WTC11 (cell line): ENCODE measurements at regions not wholly inside any gene's neighbourhood (a gene's known extent, or its start where the extent isn't known, plus 50 kb on each side); places are given as distances from the start of the nearest gene placed in this dataset.
A peak's percentile ranks its signal among the peaks of the same experiment; 100 is the strongest.

Source experiments
- ATAC-seq: fragments of 200-7000 bp; cut with Tn5 transposase; 2 replicates; pipeline ENCODE4 v1.10.0; 2021; ENCODE audit warnings: mild to moderate bottlenecking, moderate library complexity
- CTCF ChIA-PET: fragments of 300-600 bp; sonication (Branson Sonifier 250); formaldehyde crosslinking; loops from one replicate; lab custom pipeline; 2021; ENCODE audit warnings: antibody characterized with exemption; lab: Charles Lee
- POLR2A ChIA-PET: fragments of 350-600 bp; sonication (Branson Sonifier 250); formaldehyde crosslinking; loops from one replicate; lab custom pipeline; 2021; ENCODE audit warnings: antibody characterized with exemption; lab: Charles Lee
- DNase-seq: peaks from one replicate; pipeline ENCODE4 v3.0.0; 2021; ENCODE audit warnings: low spot score
- H3K27ac Mint-ChIP-seq: 2 replicates; pipeline ENCODE4 v1.8.0; 2021; ENCODE audit warnings: mixed read lengths
- H3K27me3 Mint-ChIP-seq: 2 replicates; pipeline ENCODE4 v1.8.0; 2021; ENCODE audit warnings: low read depth, mild to moderate bottlenecking, moderate library complexity, mixed read lengths
- H3K36me3 Mint-ChIP-seq: 2 replicates; pipeline ENCODE4 v1.8.0; 2021; ENCODE audit warnings: mixed read lengths
- H3K4me1 Mint-ChIP-seq: 2 replicates; pipeline ENCODE4 v1.8.0; 2022; ENCODE audit warnings: mixed read lengths
- H3K4me3 Mint-ChIP-seq: 2 replicates; pipeline ENCODE4 v1.8.0; 2021; ENCODE audit warnings: mild to moderate bottlenecking, moderate library complexity, mixed read lengths
- H3K9me3 Mint-ChIP-seq: 2 replicates; pipeline ENCODE4 v1.8.0; 2021; ENCODE audit warnings: mixed read lengths
- CDX4 ChIP-seq: fragments of 250-450 bp; sonication (Bioruptor Pico); IDR thresholded peaks from 2 replicates; pipeline ENCODE4 v1.9.0; 2021; ENCODE audit warnings: moderate library complexity, mild to moderate bottlenecking, inconsistent platforms, borderline replicate concordance
- CREB1 ChIP-seq: sonication (generic); formaldehyde crosslinking; IDR thresholded peaks from 2 replicates; pipeline ENCODE4 v1.8.0; 2023; ENCODE audit warnings: mild to moderate bottlenecking, missing genetic modification reagents
- ELF4 ChIP-seq: sonication (generic); formaldehyde crosslinking; IDR thresholded peaks from 2 replicates; pipeline ENCODE4 v1.8.1; 2022; ENCODE audit warnings: low read depth, mild to moderate bottlenecking, moderate library complexity, missing genetic modification reagents
- EMX1 ChIP-seq: fragments of 250-450 bp; sonication (Bioruptor Pico); IDR thresholded peaks from 2 replicates; pipeline ENCODE4 v1.8.0; 2021; ENCODE audit warnings: mild to moderate bottlenecking
- FOXJ3 ChIP-seq: sonication (generic); formaldehyde crosslinking; IDR thresholded peaks from 2 replicates; pipeline ENCODE4 v1.9.0; 2021; ENCODE audit warnings: missing genetic modification reagents, mild to moderate bottlenecking, borderline replicate concordance
- FOXK1 ChIP-seq: sonication (generic); formaldehyde crosslinking; IDR thresholded peaks from 2 replicates; pipeline ENCODE4 v1.8.0; 2022; ENCODE audit warnings: mild to moderate bottlenecking, moderate library complexity, missing genetic modification reagents
- GRHL2 ChIP-seq: fragments of 250-450 bp; sonication (Bioruptor Pico); IDR thresholded peaks from 2 replicates; pipeline ENCODE4 v1.8.0; 2022; ENCODE audit warnings: mild to moderate bottlenecking, moderate library complexity; ENCODE audit not compliant: insufficient replicate concordance, severe bottlenecking
- IRF1 ChIP-seq: sonication (generic); formaldehyde crosslinking; IDR thresholded peaks from 2 replicates; pipeline ENCODE4 v1.8.0; 2023; ENCODE audit warnings: missing genetic modification reagents
- IRF2 ChIP-seq: sonication (generic); formaldehyde crosslinking; IDR thresholded peaks from 2 replicates; pipeline ENCODE4 v1.8.0; 2022; ENCODE audit warnings: low read depth, missing genetic modification reagents, borderline replicate concordance
- NFE2L1 ChIP-seq: sonication (generic); formaldehyde crosslinking; IDR thresholded peaks from 2 replicates; pipeline ENCODE4 v1.8.1; 2023; ENCODE audit warnings: missing genetic modification reagents
- NFYB ChIP-seq: sonication (generic); formaldehyde crosslinking; conservative IDR thresholded peaks from 2 replicates; pipeline ENCODE4 v1.8.0; 2022; ENCODE audit warnings: low read depth, missing genetic modification reagents
- SMAD4 ChIP-seq: sonication (generic); formaldehyde crosslinking; IDR thresholded peaks from 2 replicates; pipeline ENCODE4 v1.8.0; 2022; ENCODE audit warnings: mild to moderate bottlenecking, missing genetic modification reagents
- SOX15 ChIP-seq: fragments of 250-450 bp; sonication (Bioruptor Pico); IDR thresholded peaks from 2 replicates; pipeline ENCODE4 v1.9.0; 2021; ENCODE audit warnings: mild to moderate bottlenecking
- ZBTB43 ChIP-seq: sonication (generic); formaldehyde crosslinking; IDR thresholded peaks from 2 replicates; pipeline ENCODE4 v1.8.1; 2023; ENCODE audit warnings: mild to moderate bottlenecking, missing genetic modification reagents
- ZNF232 ChIP-seq: sonication (generic); formaldehyde crosslinking; IDR thresholded peaks from 2 replicates; pipeline ENCODE4 v1.8.0; 2022; ENCODE audit warnings: mild to moderate bottlenecking, missing genetic modification reagents
- ZNF317 ChIP-seq: sonication (generic); formaldehyde crosslinking; IDR thresholded peaks from 2 replicates; pipeline ENCODE4 v1.8.1; 2023; ENCODE audit warnings: low read depth, mild to moderate bottlenecking, moderate library complexity, missing genetic modification reagents, borderline replicate concordance
- ZNF416 ChIP-seq: fragments of 250-450 bp; sonication (Bioruptor Pico); IDR thresholded peaks from 2 replicates; pipeline ENCODE4 v1.9.0; 2021; ENCODE audit warnings: mild to moderate bottlenecking, inconsistent platforms
- ZSCAN18 ChIP-seq: fragments of 250-450 bp; sonication (Bioruptor Pico); IDR thresholded peaks from 2 replicates; pipeline ENCODE4 v2.1.2; 2022; ENCODE audit warnings: mild to moderate bottlenecking, moderate library complexity

GRCh38 chr2:235383272-235383843, 110.5 kb upstream of the AGAP1 start:
- Mint-ChIP-seq H3K27ac (no peak overlapping the region), H3K9me3 (peaks cover 9% of the 10 kb centered on the region), H3K4me1 (peaks cover 36% of the 10 kb centered on the region), H3K27me3 (no peaks in the 10 kb centered on the region), H3K4me3 (no peak overlapping the region), H3K36me3 (no peaks in the 10 kb centered on the region)
- ChIA-PET POLR2A (no interaction called here), CTCF (no interaction called here)
- ATAC-seq (no peak), DNase-seq (no peak)
- TF ChIP-seq CREB1 (CRISPR knock-in tag), result no peak
- no peak for TF ChIP-seq NFYB (CRISPR knock-in tag)
- no peak for TF ChIP-seq FOXK1 (CRISPR knock-in tag)
- TF ChIP-seq ZNF317, result no peak
- TF ChIP-seq ELF4 (CRISPR knock-in tag), result no peak
- no peak for TF ChIP-seq ZNF416 (CRISPR knock-in tag)
- TF ChIP-seq GRHL2 (CRISPR knock-in tag), result no peak
- TF ChIP-seq NFE2L1, result no peak
- no peak for TF ChIP-seq ZNF232 (CRISPR knock-in tag)
- no peak for TF ChIP-seq CDX4 (CRISPR knock-in tag)
- no peak for TF ChIP-seq FOXJ3
- no peak for TF ChIP-seq SMAD4 (CRISPR knock-in tag)

- POLR2A ChIA-PET, result no interaction called here
Observed at GRCh38 chr2:235384624-235385023, 109.2 kb upstream of the AGAP1 start.

More at GRCh38 chr2:235384624-235385023, 109.2 kb upstream of the AGAP1 start:
- Mint-ChIP-seq H3K27me3 (no peaks in the 10 kb centered on the region), H3K9me3 (peaks cover 9% of the 10 kb centered on the region), H3K4me3 (no peak overlapping the region), H3K36me3 (no peaks in the 10 kb centered on the region), H3K27ac (peak overlapping the region; percentile 84; the same call in 1 of the 2 replicates), H3K4me1 (peaks cover 41% of the 10 kb centered on the region)
- DNase-seq, result peak; percentile 59
- ATAC-seq, result peak; percentile 78
- CTCF ChIA-PET, result no interaction called here
- no peak for TF ChIP-seq ZBTB43 (CRISPR knock-in tag)
- no peak for TF ChIP-seq SOX15
- no peak for TF ChIP-seq ZSCAN18
- no peak for TF ChIP-seq IRF1
- TF ChIP-seq IRF2, result no peak
- TF ChIP-seq GRHL2 (CRISPR knock-in tag), result no peak
- TF ChIP-seq CDX4 (CRISPR knock-in tag), result no peak
- no peak for TF ChIP-seq EMX1
- TF ChIP-seq FOXJ3, result no peak
